Hematopoietic multipotent progenitor cell treated with erythropoietin and hydrocortisone succinate and interleukin-3 and kit ligand, for 8 days (in vitro differentiated cells): ENCODE measurements at regions not wholly inside any gene's neighbourhood (a gene's known extent, or its start where the extent isn't known, plus 50 kb on each side); places are given as distances from the start of the nearest gene placed in this dataset.
"Not testable (repeated sequence)": the region's sequence is repeated elsewhere in the genome, so short reads cannot be mapped to it uniquely, and the experiment has no call there.

Source experiments
- DNase-seq: peaks from one replicate; pipeline ENCODE4 v3.0.0-alpha.2; 2015

DNA sequence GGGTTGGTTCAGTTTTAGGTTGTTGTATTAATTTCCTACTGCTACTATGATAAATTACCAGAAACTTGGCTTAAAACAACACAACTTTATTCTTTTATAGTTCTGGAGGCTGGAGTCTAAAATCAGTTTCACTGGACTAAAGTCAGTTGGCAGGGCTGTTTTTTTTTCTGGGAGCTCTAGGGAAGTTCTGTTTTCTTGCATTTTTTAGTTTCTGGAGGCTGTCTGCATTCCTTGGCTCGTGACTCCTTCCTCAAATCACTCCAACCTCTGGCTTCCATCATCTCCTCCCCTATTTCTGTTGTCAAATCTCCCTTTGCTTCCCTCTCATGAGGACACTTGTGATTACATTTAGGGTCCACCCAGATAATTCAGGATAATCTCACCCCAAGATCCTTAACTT lies 51.3 kb upstream of the SUB1 start:
- DNase-seq = no peak

DNA sequence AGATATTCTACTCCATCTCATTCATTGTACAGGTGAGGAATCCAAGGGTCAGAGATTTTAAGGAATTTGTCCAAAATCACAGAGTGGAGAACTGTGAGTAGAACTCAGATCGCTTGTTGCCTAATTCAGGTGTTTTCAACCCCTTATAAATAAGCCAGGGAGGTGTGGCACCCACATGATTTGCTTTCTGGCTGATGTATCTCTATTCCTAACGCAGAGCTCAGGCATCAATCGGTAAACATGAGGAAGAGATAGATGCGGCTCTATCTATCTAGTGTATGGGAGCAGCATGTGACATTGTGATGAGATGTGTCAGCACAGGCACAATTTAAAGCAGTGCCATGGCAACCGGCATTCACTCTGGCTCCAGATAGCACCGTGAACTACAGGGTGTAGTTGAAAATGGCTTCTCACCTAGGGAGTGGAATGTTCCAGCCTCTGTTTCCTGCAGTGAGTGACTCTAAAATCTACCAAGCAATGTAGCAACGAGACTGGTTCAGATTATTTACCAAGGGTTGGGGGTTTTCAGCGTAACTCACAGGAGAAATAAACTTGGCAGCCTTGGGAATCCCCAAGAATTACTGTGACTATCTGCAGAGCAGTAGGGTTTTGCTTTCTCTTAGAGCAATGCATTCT lies 53.4 kb upstream of the SUB1 start:
- no peak for DNase-seq

DNA sequence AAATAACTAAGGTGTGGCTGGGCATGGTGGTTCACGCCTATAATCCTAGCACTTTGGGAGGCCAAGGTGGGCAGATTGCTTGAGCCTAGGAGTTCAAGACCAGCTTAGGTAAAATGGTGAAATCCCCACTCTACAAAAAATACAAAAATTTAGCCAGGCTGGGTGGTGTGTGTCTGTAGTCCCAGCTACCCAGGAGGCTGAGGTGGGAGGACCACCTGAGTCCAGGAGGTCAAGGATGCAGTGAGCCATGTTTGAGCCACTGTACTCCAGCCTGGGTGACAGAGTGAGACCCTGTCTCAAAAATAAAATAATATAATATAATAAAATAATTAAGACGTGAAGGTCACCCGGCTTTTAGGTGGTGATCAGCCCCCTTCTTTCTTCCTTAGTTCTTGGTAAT lies 58.0 kb upstream of the SUB1 start:
- not testable (repeated sequence) for DNase-seq

DNA sequence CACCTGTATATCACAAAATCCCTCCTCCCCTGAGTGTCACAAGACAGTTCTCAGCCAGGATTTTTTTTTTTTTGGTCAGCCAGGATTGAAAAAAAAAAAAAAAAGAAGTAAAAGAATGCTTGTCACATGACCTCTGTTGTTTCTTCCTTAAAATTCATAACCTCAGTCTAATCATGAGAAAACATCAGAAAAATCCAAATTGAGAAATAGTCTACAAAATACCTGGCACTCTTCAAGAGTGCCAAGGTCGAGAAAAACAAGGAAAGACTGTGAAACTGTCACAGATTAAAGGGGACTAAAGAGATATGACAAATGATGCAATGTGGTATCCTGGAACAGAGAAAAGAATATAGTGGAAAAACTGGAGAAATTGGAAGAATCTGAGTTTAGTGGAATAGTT lies 58.5 kb upstream of the SUB1 start:
- DNase-seq = no peak

DNA sequence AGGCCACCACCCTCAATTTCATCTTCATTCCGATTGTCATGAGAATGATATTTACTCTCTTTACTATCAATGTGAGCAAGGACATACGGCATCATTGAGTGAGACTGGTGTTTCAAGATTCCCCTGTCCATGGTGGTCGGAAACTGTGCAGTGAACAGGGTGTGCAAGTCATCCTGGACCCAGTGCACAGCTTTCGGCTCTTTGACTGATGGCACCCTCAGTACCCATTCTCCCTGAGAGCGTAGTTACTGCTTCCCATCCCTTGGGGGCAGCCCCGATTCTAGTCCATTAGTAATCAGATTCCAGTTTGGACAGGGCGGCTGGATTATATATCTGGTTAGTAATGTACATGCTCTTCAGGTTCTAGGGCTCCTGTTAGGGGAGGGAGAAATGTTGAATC lies 61.7 kb upstream of the SUB1 start:
- peak; percentile 46 for DNase-seq

DNA sequence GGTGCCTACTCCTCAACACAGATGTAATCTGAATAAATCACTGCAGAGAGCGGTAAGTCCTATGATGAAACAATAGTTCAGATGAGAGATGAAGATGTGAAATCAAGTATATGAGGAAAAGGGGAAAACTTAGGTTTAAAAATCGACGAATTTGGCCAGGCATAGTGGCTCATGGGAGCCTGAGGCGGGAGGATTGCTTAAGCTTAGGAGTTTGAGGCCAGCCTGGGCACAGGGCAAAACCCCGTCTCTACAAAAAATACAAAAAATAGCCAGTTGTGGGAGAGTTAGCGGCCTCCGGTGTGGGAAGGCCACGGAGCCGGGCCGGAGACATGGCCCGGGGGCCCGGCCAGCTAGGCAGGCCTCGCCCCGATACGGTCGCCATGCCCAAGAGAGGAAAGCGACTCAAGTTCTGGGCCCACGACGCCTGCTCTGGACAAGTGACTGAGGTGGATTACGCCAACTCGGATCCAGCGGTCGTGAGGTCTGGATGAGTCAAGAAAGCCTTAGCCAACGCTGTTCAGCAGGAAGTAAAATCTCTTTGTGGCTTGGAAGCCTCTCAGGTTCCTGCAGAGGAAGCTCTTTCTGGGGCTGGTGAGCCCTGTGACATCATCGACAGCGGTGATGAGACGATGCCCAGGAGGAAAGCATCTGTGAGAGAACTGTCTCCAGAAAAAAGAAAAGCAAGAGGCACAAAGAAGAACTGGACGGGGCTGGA lies 62.8 kb upstream of the SUB1 start:
- no peak for DNase-seq

DNA sequence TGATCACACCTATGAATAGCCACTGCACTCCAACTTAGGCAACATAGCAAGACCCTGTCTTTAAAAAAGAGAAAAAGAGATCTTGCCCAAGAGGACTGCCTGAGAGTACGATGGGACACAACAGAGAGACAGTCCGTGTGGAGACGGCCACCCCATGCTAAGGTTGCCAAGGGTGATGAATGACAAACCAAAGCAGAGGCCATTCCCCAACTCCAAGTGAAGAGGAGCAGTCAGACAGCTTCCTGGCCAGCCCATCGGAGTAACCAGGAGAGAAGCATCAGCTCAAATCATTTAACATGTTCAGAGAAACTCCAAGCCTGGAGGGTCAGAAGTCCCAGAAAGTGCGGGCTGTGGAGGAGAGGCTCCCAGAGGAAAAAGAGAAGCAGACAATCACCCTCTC lies 63.9 kb upstream of the SUB1 start:
- DNase-seq = no peak

DNA sequence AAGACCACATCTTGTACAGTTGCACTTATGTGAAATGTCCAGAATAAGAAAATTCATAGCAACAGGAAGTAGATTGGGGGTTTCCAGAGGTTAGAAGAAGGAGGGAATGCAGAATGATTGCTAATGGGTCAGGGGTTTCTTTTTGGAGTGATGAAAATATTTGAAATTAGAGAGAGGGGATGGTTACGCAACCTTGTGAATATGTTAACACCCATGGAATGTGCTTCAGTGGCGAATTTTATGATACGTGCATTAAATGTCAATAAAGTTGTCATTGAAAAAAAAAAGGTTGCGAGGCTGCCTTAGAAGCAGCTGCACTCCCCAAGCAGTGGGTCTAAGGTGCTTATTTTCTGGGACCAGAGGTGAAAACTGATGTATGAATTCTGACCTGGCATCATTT lies 64.4 kb upstream of the SUB1 start:
- no peak for DNase-seq

DNA sequence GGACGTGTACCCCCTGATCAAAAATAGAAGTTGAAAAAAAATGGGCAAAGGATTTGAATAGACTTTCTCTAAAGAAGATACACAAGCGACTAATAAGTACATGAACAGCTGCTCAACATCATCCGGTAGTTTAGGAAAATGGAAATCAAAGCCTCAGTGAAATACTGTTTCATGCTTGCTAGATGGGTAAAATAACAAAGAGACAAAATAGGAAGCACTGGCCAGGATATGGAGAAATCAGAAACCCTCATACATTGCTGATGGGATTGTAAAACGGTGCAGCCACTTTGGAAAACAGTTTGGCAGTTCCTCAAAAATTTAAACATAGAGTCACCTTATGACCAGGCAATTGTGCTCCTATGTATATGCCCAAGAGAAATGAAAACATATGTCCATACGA lies 65.0 kb upstream of the SUB1 start:
- no peak for DNase-seq

DNA sequence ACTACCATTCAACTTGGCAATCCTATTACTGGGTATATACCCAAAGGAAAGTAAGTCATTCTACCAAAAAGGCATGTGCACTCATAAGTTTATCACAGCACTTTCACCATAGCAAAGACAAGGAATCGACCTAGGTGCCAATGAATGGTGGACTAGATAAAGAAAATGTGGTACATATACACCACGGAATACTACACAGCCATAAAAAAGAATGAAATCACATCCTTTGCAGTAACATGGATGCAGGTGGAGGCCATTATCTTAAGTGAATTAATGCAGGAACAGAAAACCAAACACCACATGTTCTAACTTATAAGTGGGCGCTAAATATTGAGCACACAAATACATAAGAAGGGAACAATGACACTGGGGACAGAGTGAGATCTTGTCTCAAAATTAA lies 65.8 kb upstream of the SUB1 start:
- DNase-seq = no peak

DNA sequence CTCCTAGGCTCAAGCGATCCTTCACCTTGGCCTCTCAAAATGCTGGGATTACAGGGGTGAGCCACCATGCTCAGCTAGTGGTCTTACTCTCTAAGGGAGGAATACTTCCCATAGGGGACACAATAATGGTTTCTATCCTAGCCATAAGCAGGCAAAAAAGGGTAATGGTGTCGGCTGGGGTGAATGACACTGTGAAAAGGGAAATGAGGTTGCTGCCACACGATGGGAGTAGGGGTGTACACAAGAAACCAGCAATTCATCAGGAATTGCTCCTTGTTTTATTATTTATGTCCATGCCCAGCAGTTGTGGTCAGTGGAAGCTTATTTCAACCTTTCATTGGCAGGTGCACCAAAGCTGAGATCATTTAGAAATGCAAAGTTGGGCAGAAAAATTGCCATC lies 70.3 kb upstream of the ZFR start:
- no peak for DNase-seq

DNA sequence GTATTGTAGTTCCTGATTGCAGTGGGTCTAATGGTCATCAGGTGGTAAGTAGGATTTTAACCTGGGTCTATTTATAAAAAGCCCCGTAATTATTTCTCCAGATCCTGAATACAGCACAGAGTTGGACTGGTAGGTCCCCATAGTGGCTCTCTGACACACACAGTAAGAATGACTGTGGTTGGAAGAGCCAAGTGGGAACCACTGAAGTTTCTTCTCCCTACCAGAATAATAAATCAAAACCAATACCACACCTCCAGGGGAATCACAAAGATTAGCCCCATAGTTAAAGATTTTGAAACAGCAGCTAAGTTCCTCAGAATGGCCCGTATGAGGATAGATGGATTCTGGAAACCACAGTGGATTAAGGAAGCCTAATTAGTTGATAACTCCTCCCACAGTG lies 68.4 kb upstream of the ZFR start:
- no peak for DNase-seq

DNA sequence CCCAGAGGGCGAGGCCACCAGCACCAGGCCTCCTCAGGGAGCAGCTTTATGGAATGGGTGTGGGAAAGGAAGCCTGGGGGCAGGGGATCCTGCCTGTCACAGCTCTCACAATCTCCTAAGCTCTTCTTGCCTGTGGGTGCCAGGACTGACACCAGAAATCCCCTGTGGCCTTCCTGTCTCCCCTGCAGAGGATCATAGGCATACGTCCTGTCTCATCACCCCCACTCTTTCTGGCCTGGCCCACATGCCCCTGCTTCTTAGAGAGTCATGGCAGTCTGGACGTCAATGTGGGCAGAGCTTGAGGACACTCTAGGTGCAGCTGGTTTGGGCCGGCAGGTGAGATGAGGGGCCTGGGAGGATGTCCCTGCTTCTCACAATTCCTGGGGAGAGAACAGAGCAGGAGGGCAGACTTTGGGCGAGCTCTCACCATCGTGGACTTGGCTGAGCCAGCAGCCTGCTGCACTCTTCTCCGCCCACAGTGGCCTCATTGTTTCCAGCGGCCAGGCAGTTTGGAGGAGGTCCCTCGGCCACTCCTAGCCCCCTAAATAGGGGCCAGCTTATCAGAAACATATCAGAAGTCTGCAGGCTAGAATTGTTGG lies 67.3 kb upstream of the ZFR start:
- peak; percentile 58 for DNase-seq

DNA sequence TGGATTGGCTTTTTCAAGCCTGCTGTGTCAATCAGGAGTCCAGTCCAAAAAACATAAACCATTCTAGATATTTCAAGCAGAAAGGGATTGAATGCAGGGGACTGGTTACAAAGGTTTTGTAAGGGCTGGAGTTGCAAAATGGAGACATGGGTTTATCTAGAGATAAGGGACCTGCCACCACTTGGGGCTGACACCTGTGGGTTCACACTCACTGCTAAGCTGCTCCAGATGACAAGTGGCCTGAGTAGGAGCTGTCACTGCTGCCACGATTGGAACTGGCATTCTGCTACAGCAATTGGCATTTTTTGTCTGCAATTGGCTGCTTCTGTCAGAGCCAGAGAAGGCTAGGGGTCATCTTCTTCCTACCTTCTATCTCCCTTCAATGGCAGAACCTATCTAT lies 66.3 kb upstream of the ZFR start:
- peak; percentile 19 for DNase-seq

DNA sequence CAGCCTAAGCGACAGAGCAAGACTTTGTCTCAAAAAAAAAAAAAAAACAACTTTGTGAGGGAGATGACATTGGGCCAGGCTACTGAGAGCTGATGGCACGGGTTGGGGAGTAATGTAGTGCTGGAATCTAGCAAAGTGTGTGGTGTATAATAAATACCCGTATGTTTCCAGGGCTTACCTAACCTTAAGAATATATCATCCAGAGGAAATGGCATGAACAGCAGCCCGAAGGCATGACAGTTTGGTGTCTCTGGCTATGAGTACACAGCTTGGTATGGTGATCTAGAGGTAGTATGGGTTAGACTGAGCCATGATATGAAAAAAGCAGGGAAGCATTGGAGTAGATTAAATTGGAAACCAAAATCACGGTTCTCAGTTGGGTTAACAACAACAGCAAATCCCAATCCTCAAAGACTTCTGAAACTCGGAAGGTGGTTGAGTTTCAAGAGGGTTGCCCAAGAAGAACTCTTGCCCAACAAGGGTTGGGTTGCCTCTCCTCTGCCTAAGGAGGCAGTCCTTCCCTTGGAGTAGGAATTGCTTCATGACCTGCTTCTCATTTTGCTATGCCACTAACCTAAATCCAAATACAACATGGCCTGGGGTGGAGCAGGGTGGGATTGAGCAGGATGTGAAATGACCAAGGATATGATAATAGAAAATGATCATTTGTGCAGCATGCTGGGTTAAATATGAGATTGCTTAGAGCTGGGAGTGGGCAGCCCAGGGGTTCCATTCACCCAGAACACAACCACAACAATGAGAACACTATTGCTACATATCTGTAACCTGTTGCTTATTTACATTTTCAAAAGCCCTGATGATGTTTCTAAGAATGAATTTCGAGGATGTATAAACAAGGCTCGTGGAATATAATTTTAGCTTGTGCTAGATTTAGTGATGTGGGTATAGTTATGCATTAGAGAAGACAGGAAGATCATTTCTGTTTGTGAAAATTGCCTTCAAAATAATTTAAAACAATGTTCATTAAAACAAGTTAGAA lies 64.6 kb upstream of the ZFR start:
- DNase-seq = no peak

DNA sequence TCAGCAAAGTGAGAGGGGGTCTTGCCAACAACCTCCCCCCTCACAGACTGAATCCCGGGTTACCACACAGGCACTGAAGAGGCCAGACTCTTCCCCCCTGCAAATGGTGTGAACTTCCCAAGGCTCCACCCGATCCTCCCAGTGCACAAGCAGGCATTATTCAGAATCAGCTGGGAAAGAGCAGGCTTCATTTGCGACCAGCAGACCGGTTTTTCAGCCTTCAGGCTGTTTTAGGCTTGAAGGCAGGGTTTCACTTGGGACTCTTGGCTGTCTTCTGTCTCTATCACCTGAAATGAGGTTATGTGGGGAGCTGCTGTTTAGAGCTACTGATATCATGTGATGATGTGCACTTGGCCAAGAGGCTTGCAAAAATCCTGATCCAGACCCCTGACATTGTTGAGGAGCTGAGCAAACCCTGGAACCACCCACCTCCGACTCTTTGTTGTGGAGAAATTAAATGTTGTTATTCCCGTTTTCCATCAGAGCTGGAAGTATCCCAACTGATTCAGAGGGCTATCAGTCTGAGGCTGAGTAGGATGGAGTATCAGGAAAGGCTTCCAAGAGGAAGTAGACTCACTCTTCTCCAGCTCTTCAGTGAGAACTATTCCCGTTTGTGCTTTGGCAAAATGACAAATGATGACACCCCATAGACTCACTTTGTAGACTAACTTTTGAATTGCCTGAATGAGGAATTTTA lies 63.3 kb upstream of the ZFR start:
- no peak for DNase-seq

DNA sequence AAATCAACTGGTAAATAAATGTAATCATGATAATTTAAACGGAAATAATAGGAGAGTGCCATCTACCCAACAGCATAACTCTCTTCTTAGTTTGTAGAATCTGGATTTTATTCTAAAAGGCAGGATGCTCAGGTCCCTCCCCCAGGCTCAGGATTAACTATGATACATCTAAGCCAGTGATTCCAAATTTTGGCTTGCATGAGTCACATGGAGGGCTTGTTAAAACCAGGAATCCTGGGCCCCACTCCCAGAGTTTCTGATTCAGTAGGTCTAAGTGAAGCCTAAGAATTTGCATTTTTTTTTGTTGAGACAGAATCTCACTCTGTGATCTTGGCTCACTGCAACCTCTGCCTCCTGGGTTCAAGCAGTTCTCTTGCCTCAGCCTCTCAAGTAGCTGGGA lies 62.3 kb upstream of the ZFR start:
- DNase-seq = no peak

DNA sequence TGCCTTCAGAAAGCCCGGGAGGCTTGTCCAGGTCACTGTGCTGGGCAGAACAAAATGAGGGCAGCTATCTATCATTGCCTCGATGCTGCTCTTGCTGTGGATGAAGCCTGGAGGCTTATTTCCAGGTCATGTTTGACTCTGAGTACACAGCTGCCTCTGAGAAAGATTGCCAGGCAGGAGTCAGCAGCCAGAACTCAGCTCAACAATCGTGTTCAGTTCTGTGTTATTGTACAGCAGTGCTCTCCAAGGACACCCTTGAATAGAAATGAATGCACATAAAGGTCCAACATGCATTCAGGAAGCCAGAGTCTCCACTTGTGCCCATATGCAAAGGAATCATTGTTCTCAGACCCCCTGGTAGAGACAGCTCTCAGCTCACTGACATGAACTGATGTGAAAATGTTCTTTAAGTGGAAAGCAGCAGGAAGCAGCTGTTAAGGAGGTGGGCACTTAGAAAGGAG lies 61.7 kb upstream of the ZFR start:
- DNase-seq = no peak

DNA sequence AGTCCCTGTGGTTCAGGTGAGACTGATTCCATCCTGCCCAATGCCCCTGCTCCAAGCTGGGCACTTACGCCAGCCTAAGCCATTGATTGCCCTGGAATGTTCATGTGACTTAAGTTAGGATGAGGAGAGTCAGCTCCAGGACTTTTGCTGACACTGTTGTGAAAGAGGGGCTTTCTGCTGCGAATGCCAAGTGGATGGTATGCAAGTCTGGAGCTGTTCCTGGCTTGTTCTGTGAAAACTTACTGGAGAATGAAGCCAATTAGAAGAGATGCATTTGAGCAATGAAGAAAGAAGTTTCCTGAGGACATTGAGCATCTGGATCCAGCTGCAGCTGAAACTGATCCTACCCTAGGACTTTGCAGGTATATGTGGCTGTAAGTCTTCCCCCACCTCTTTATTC lies 61.2 kb upstream of the ZFR start:
- DNase-seq = no peak

DNA sequence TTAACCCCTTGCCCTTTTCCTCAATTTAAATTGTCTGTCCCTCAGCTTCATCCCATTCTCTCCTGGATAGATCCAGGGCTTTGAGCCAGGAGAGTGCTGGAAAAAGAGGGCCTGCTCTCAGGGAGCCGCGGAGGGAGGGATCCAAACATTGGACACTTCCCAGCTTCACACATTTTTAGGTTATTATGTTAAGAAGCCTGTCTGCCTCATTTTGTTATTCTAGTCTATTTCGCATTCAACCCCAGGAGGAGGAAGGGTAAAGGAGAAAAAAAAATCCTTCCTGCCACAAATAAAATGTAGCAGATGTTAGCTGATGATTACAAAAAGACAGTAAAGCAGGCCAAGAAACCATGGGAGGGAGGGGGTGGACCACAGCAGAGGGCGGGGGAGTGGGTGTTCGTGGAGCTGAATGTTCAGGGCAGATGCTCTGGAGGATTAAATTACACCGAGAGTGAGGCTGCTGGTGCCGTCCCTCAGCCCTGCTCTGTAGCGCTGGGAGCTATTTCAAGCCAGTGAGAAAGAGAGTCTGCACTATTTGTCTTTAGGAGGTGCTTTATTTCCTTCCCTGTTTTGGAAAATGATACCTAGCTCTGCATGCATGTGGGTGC lies 60.6 kb upstream of the ZFR start:
- DNase-seq = peak; percentile 81

DNA sequence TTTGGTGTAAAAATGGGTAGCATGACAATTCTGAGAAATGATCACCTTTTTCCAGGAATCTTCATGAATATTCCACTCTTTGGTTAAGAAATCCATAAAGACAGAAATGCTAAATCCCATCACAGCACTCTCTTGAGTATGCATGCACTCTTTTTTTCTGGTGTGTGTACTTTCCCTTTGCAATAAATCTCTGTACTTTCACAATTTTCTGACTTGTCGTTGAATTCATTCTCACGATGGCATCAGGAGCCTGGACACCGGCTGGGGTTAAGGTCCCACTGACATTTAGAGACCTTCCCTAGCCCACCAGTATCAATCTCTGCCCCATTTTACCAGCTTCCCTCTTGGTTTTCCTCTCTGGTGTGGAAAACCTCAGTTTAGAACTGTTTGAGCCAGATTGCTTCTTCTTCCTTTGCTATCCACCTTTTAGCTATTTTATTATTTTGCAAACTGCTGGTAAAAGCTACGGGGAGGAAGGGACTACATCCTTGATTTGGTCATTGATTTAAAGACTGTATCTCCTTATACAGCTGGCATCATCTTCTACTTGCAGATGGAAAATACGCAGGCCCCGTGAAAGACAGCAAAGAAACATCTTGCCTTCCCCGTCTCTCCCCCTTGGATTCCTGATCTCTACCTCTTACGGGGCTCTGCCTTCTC lies 59.9 kb upstream of the ZFR start:
- DNase-seq = no peak

DNA sequence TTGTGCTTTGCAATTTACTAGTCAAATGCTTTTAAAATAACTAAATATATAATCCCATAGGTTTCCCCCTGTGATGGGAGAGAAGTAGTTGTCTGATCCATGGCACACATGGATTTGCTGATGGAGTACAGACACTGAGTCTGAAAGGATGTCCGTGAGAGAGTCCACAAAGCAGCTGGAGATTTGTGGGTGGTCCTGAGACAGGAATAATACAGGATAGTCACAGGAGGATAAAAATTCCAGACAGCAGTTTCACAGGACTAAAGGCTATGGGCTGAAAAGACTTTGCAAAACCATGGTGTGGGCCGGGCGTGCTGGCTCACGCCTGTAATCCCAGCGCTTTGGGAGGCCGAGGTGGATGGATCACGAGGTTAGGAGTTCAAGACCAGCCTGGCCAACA lies 58.7 kb upstream of the ZFR start:
- DNase-seq = no peak
